Calu3 (cell line): ENCODE measurements at regions not wholly inside any gene's neighbourhood (a gene's known extent, or its start where the extent isn't known, plus 50 kb on each side); places are given as distances from the start of the nearest gene placed in this dataset.

ENCODE experiments used
- BruUV-seq: library from RNA; stranded (reverse); fragments of 400-500 nt; replicated peaks from 2 replicates; lab custom pipeline; 2021; lab: Mats Ljungman, UMichigan
- CTCF ChIA-PET: fragments of 300-600 bp; sonication (Branson Sonifier 250); formaldehyde crosslinking; loops from one replicate; lab custom pipeline; 2022; ENCODE audit warnings: antibody characterized with exemption; lab: Charles Lee
- DNase-seq: peaks from one replicate; pipeline ENCODE4 v3.0.0; 2022
- H3K27ac Mint-ChIP-seq: one replicate; pipeline ENCODE4 v1.8.0; 2022; ENCODE audit warnings: mixed read lengths; ENCODE audit not compliant: unreplicated experiment
- H3K27me3 Mint-ChIP-seq: one replicate; pipeline ENCODE4 v1.8.0; 2022; ENCODE audit warnings: mixed read lengths; ENCODE audit not compliant: unreplicated experiment
- H3K36me3 Mint-ChIP-seq: one replicate; pipeline ENCODE4 v1.8.0; 2022; ENCODE audit warnings: mild to moderate bottlenecking, moderate library complexity, mixed read lengths; ENCODE audit not compliant: insufficient read depth, unreplicated experiment
- H3K4me1 Mint-ChIP-seq: one replicate; pipeline ENCODE4 v1.8.0; 2022; ENCODE audit warnings: mild to moderate bottlenecking, low read depth, mixed read lengths; ENCODE audit not compliant: unreplicated experiment
- H3K4me3 Mint-ChIP-seq: one replicate; pipeline ENCODE4 v1.8.0; 2022; ENCODE audit warnings: mild to moderate bottlenecking, low read depth, moderate library complexity, mixed read lengths; ENCODE audit not compliant: unreplicated experiment
- H3K9me3 Mint-ChIP-seq: one replicate; pipeline ENCODE4 v1.8.0; 2022; ENCODE audit warnings: low read depth, mixed read lengths; ENCODE audit not compliant: unreplicated experiment
- CTCF ChIP-seq: fragments of 200-600 bp; IDR thresholded peaks from one replicate; pipeline ENCODE4 v1.8.0; 2022; ENCODE audit warnings: antibody characterized with exemption; ENCODE audit not compliant: unreplicated experiment
- intact Hi-C: fragments of 100-400 bp; cut with micrococcal nuclease; formaldehyde crosslinking; loops from one replicate; pipeline ENCODE4 v1.10.0; 2022; ENCODE audit not compliant: unreplicated experiment

- BruUV-seq, result no TSS peak
- CTCF ChIA-PET, result no interaction called here
- no peak overlapping the region for H3K27ac Mint-ChIP-seq
- no peak overlapping the region for H3K4me3 Mint-ChIP-seq
- intact Hi-C loops, result no loop called here
- H3K36me3 Mint-ChIP-seq, result no peaks in the 10 kb centered on the region
- TF ChIP-seq CTCF, result no peak
- H3K4me1 Mint-ChIP-seq, result no peaks in the 10 kb centered on the region
- no peaks in the 10 kb centered on the region for H3K9me3 Mint-ChIP-seq
- H3K27me3 Mint-ChIP-seq, result no peaks in the 10 kb centered on the region
- no peak for DNase-seq
These were observed 635.4 kb downstream of the EPHA4 start for GRCh38 chr2:220936641-220937197.

DNA sequence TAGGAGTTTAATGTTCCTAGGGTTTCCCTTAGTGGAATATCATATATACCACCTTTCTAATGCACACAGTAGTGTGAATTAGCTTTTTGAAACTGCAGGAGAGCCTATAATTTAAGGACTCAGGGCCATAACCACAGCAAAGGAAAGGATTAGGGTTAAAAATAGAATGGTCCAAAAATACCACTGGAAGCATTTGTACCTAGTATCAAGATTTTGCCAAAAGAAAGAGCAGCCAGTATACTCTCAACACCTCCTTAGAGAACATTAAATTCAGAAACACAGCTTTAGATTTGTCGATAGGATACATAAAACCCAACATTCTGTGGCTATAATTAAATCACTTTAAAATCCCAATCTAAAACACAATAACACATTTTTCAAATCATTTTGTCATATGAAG, 634.9 kb downstream of the EPHA4 start:
- intact Hi-C loops, result no loop called here
- CTCF ChIA-PET, result no interaction called here
- TF ChIP-seq CTCF, result no peak
- Mint-ChIP-seq H3K4me1 (no peaks in the 10 kb centered on the region), H3K9me3 (no peaks in the 10 kb centered on the region), H3K27ac (no peak overlapping the region), H3K4me3 (no peak overlapping the region), H3K36me3 (no peaks in the 10 kb centered on the region), H3K27me3 (no peaks in the 10 kb centered on the region)
- no TSS peak for BruUV-seq
- no peak for DNase-seq

GRCh38 chr2:220940646-220941045, 631.5 kb downstream of the EPHA4 start:
- no TSS peak for BruUV-seq
- intact Hi-C loops, result no loop called here
- DNase-seq, result no peak
- H3K4me1 Mint-ChIP-seq, result peaks cover 13% of the 10 kb centered on the region
- no peak overlapping the region for H3K27ac Mint-ChIP-seq
- H3K27me3 Mint-ChIP-seq, result no peaks in the 10 kb centered on the region
- no peak overlapping the region for H3K4me3 Mint-ChIP-seq
- no peaks in the 10 kb centered on the region for H3K9me3 Mint-ChIP-seq
- no peaks in the 10 kb centered on the region for H3K36me3 Mint-ChIP-seq
- CTCF ChIA-PET, result no interaction called here
- TF ChIP-seq CTCF, result no peak

- Mint-ChIP-seq H3K27ac (no peak overlapping the region), H3K4me3 (no peak overlapping the region), H3K27me3 (no peaks in the 10 kb centered on the region), H3K9me3 (no peaks in the 10 kb centered on the region), H3K36me3 (no peaks in the 10 kb centered on the region), H3K4me1 (peaks cover 13% of the 10 kb centered on the region)
- TF ChIP-seq CTCF, result no peak
- no TSS peak for BruUV-seq
- intact Hi-C loops, result no loop called here
- no peak for DNase-seq
- CTCF ChIA-PET, result no interaction called here
These were observed 630.4 kb downstream of the EPHA4 start for GRCh38 chr2:220941683-220942082.
